ENCODE measurements at regions not wholly inside any gene's neighbourhood (a gene's known extent, or its start where the extent isn't known, plus 50 kb on each side); places are given as distances from the start of the nearest gene placed in this dataset.

DNA sequence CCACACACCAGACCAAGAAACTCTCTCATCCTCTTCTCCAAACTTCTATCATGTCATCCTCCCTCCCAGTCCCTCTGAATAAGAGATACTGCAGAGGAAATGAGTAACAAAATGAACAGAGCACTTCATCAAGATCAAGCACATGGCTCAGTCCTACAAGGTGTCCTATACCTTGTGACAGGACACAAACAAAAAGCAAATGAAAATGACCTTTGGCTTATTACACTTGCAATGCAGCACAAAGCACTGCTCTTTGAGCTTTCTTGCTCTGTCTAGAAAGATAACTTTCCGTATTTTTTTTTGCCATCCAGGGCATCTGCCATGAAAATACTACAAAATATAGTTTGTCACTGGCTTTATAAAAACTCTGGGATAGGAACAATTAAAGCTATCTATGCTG lies 402.7 kb downstream of the HNRNPD start:
- DNase-seq (ENCODE audit: low read depth): no peak
- TF ChIP-seq, protein P1, sequence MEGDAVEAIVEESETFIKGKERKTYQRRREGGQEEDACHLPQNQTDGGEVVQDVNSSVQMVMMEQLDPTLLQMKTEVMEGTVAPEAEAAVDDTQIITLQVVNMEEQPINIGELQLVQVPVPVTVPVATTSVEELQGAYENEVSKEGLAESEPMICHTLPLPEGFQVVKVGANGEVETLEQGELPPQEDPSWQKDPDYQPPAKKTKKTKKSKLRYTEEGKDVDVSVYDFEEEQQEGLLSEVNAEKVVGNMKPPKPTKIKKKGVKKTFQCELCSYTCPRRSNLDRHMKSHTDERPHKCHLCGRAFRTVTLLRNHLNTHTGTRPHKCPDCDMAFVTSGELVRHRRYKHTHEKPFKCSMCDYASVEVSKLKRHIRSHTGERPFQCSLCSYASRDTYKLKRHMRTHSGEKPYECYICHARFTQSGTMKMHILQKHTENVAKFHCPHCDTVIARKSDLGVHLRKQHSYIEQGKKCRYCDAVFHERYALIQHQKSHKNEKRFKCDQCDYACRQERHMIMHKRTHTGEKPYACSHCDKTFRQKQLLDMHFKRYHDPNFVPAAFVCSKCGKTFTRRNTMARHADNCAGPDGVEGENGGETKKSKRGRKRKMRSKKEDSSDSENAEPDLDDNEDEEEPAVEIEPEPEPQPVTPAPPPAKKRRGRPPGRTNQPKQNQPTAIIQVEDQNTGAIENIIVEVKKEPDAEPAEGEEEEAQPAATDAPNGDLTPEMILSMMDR (IDR thresholded peaks at IDR 0.05; ENCODE audit: insufficient read depth, low read depth, low read length): no peak
- H3K4me3 ChIP-seq (ENCODE audit: low read depth, low read length): no peak overlapping the region
- no peaks in the 10 kb centered on the region for H3K27me3 ChIP-seq (ENCODE audit: control insufficient read depth, insufficient read depth, low read length)
- ChIA-PET CTCF (no interaction called here), POLR2A (no interaction called here)
- H3K36me3 ChIP-seq (ENCODE audit: control insufficient read depth, insufficient read depth, low read length): no peaks in the 10 kb centered on the region

DNA sequence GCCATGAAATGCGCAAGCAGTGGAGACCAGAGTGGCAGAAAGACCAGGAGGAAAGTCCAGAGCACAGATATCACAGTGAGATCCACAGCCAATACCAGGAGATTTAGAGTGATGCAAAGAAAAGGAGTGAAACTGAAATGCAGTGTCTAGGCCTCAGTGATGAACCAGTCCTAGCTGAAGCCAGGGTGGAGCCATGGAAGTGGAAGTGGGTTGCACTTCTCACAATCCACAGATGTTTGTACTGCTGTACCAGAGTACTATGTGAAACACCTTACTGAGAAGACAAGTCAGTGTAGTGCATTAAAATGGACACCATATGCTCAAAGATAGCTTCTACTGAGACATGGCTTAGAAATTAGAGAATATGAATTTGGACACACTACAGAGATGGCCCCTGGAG lies 403.3 kb downstream of the HNRNPD start:
- TF ChIP-seq, protein P1 (IDR thresholded peaks at IDR 0.05; ENCODE audit: insufficient read depth, low read depth, low read length): no peak
- H3K27me3 ChIP-seq (ENCODE audit: control insufficient read depth, insufficient read depth, low read length): no peaks in the 10 kb centered on the region
- no peaks in the 10 kb centered on the region for H3K36me3 ChIP-seq (ENCODE audit: control insufficient read depth, insufficient read depth, low read length)
- ChIA-PET CTCF (no interaction called here), POLR2A (no interaction called here)
- no peak overlapping the region for H3K4me3 ChIP-seq (ENCODE audit: low read depth, low read length)
- DNase-seq (ENCODE audit: low read depth): no peak

DNA sequence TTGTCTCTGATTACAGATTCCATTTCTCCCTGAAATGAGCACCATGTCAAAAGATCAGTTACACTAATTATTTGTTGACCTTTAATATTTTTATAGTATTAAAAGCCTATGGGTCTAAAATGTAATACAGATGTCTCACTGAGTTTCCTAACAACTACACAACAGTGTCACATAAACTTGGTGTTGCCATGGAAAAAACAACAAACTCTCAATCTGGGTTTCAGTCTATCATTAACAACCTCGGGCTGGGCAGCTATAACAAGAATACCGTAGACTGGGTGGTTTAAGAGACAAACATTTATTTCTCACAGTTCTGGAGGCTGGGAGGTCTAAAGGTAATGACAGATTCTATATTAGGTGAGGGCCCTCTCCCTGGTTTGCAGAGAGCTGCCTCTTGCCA lies 407.1 kb downstream of the HNRNPD start:
- Histone ChIP-seq H3K36me3 (ENCODE audit: control insufficient read depth, insufficient read depth, low read length) (no peaks in the 10 kb centered on the region), H3K27me3 (ENCODE audit: control insufficient read depth, insufficient read depth, low read length) (no peaks in the 10 kb centered on the region), H3K4me3 (ENCODE audit: low read depth, low read length) (no peak overlapping the region)
- no peak for DNase-seq (ENCODE audit: low read depth)
- TF ChIP-seq, protein P1 (IDR thresholded peaks at IDR 0.05; ENCODE audit: insufficient read depth, low read depth, low read length): no peak
- CTCF ChIA-PET: interaction anchor here (0.6 kb wide), 1 partner anchor 431 kb away, joined by 4 read pairs; no protein-coding TSS in a partner anchor
- POLR2A ChIA-PET: no interaction called here

DNA sequence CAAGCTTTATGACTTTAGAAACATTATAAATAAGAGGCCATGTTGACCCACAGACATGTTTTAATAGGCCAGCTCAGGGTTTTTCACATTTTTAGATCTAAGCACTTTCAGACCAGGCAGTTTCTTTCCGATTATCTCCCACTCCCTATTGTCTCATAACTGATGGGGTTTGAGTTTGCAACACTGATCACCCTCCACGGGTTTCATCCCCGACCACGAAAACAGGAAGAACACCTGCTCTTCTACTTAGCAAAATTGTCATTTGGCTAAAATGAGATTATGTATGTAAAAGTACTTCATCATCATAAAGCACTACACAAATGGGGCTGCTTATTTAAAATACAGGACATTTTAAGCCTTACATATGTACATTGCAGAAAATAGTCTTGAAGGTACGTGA lies 407.9 kb downstream of the HNRNPD start:
- TF ChIP-seq, protein P1 (IDR thresholded peaks at IDR 0.05; ENCODE audit: insufficient read depth, low read depth, low read length): no peak
- Histone ChIP-seq H3K4me3 (ENCODE audit: low read depth, low read length) (no peak overlapping the region), H3K36me3 (ENCODE audit: control insufficient read depth, insufficient read depth, low read length) (no peaks in the 10 kb centered on the region), H3K27me3 (ENCODE audit: control insufficient read depth, insufficient read depth, low read length) (no peaks in the 10 kb centered on the region)
- ChIA-PET CTCF (no interaction called here), POLR2A (no interaction called here)
- DNase-seq (ENCODE audit: low read depth): no peak

DNA sequence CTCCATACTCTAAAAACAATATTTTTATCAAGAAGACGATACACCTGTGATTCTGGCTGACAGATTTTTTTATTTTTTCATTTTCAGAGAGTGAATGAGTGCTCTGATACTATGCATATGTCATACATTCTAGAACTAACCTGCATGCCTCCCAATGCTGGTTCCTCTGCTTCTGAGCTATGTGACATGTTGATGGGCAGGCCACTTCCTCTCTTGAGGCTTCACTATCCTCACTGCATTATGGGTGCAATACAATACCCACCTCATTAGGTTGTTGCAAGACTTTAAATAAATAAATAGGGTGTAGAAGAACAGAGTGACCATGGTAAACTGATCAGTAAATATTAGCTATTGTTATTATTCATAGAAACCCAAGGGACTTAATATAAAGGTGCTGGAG lies 408.3 kb downstream of the HNRNPD start:
- POLR2A ChIA-PET: no interaction called here
- CTCF ChIA-PET: no interaction called here
- H3K4me3 ChIP-seq (ENCODE audit: low read depth, low read length): no peak overlapping the region
- no peak for DNase-seq (ENCODE audit: low read depth)
- no peaks in the 10 kb centered on the region for H3K27me3 ChIP-seq (ENCODE audit: control insufficient read depth, insufficient read depth, low read length)
- H3K36me3 ChIP-seq (ENCODE audit: control insufficient read depth, insufficient read depth, low read length): no peaks in the 10 kb centered on the region
- TF ChIP-seq, protein P1 (IDR thresholded peaks at IDR 0.05; ENCODE audit: insufficient read depth, low read depth, low read length): no peak

All from BJ (cell line).